ENCODE measurements at regions not wholly inside any gene's neighbourhood (a gene's known extent, or its start where the extent isn't known, plus 50 kb on each side); places are given as distances from the start of the nearest gene placed in this dataset.

DNA sequence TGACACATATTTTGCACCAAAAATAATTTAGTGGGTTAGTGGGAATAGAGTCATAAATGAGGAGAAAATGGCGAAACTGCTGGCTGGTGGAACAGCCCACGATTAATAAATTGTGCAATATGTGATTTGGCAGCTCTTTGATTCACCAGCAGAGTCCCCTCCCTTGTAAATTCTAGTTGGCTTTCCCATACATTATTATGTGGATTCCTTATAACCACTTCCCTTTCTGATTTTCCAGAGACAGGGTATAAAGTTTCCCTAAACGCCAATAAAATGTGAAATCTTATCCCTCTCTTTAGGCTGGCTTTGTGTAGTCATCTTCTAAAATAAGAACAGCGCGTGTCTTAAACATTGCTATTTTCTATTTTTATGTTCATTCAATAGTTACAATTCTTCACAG, 149.4 kb upstream of the FERD3L start:
- TF ChIP-seq CHD2 (IDR thresholded peaks at IDR 0.05; ENCODE audit: low read length, partially characterized antibody) (no peak), CEBPB (IDR thresholded peaks at IDR 0.05) (no peak), RCOR1 (IDR thresholded peaks at IDR 0.05; ENCODE audit: low read depth, low read length) (no peak)
- TF ChIP-seq, protein P1, sequence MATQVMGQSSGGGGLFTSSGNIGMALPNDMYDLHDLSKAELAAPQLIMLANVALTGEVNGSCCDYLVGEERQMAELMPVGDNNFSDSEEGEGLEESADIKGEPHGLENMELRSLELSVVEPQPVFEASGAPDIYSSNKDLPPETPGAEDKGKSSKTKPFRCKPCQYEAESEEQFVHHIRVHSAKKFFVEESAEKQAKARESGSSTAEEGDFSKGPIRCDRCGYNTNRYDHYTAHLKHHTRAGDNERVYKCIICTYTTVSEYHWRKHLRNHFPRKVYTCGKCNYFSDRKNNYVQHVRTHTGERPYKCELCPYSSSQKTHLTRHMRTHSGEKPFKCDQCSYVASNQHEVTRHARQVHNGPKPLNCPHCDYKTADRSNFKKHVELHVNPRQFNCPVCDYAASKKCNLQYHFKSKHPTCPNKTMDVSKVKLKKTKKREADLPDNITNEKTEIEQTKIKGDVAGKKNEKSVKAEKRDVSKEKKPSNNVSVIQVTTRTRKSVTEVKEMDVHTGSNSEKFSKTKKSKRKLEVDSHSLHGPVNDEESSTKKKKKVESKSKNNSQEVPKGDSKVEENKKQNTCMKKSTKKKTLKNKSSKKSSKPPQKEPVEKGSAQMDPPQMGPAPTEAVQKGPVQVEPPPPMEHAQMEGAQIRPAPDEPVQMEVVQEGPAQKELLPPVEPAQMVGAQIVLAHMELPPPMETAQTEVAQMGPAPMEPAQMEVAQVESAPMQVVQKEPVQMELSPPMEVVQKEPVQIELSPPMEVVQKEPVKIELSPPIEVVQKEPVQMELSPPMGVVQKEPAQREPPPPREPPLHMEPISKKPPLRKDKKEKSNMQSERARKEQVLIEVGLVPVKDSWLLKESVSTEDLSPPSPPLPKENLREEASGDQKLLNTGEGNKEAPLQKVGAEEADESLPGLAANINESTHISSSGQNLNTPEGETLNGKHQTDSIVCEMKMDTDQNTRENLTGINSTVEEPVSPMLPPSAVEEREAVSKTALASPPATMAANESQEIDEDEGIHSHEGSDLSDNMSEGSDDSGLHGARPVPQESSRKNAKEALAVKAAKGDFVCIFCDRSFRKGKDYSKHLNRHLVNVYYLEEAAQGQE (IDR thresholded peaks at IDR 0.05), result no peak

All from A549 (cell line).